ENCODE measurements at regions not wholly inside any gene's neighbourhood (a gene's known extent, or its start where the extent isn't known, plus 50 kb on each side); places are given as distances from the start of the nearest gene placed in this dataset.

- intact Hi-C loops (cut with DNase I, micrococcal nuclease) = loop anchor here in 1 of 2 experiments (5.0 kb wide), 1 partner anchor 100 kb away; no protein-coding TSS in a partner anchor
- Mint-ChIP-seq H3K4me3 (no peak overlapping the region), H3K27ac (no peak overlapping the region), H3K4me1 (no peaks in the 10 kb centered on the region), H3K36me3 (ENCODE audit: low read depth) (no peaks in the 10 kb centered on the region), H3K27me3 (peaks cover 23% of the 10 kb centered on the region), H3K9me3 (ENCODE audit: low read depth) (no peaks in the 10 kb centered on the region)
- ATAC-seq (no peak), DNase-seq (peak; percentile 60)
- CTCF ChIA-PET = interaction anchor here (0.7 kb wide), 2 partner anchors 99 to 164 kb away, joined by 3 to 4 read pairs; no protein-coding TSS in a partner anchor
- POLR2A ChIA-PET = no interaction called here
These were observed 118.1 kb downstream of the ENGASE start for GRCh38 chr17:79192503-79193351.

- no peak for DNase-seq
- Mint-ChIP-seq H3K4me3 (no peak overlapping the region), H3K27me3 (peaks cover 24% of the 10 kb centered on the region), H3K27ac (no peak overlapping the region), H3K4me1 (no peaks in the 10 kb centered on the region), H3K9me3 (ENCODE audit: low read depth) (no peaks in the 10 kb centered on the region), H3K36me3 (ENCODE audit: low read depth) (no peaks in the 10 kb centered on the region)
- no peak for ATAC-seq
- intact Hi-C loops (cut with DNase I, micrococcal nuclease) = loop anchor here in 1 of 2 experiments (5.0 kb wide), 1 partner anchor 101 kb away; no protein-coding TSS in a partner anchor
- ChIA-PET CTCF (no interaction called here), POLR2A (no interaction called here)
These were observed 116.8 kb downstream of the ENGASE start for GRCh38 chr17:79191270-79191934.

GRCh38 chr17:79189305-79189704 is 114.7 kb downstream of the ENGASE start:
- Mint-ChIP-seq H3K9me3 (ENCODE audit: low read depth) (no peaks in the 10 kb centered on the region), H3K27me3 (peaks cover 34% of the 10 kb centered on the region), H3K36me3 (ENCODE audit: low read depth) (no peaks in the 10 kb centered on the region), H3K4me1 (no peaks in the 10 kb centered on the region), H3K4me3 (no peak overlapping the region), H3K27ac (no peak overlapping the region)
- ChIA-PET POLR2A (no interaction called here), CTCF (interaction anchor here (0.6 to 1.3 kb wide), 2 partner anchors 106 to 203 kb away, joined by 3 to 4 read pairs; no protein-coding TSS in a partner anchor)
- no peak for ATAC-seq
- DNase-seq = no peak
- intact Hi-C loops (cut with DNase I, micrococcal nuclease) = loop anchor here in 1 of 2 experiments (2.0 kb wide), 1 partner anchor 203 kb away; no protein-coding TSS in a partner anchor

GRCh38 chr17:79188685-79189084 is 114.1 kb downstream of the ENGASE start:
- CTCF ChIA-PET = interaction anchor here (0.6 to 1.3 kb wide), 4 partner anchors 47 to 204 kb away, joined by 3 to 4 read pairs (median 3); no protein-coding TSS in a partner anchor
- Mint-ChIP-seq H3K27ac (no peak overlapping the region), H3K4me3 (no peak overlapping the region), H3K27me3 (peaks cover 37% of the 10 kb centered on the region), H3K9me3 (ENCODE audit: low read depth) (no peaks in the 10 kb centered on the region), H3K4me1 (no peaks in the 10 kb centered on the region), H3K36me3 (ENCODE audit: low read depth) (no peaks in the 10 kb centered on the region)
- ATAC-seq (no peak), DNase-seq (no peak)
- intact Hi-C loops (cut with DNase I, micrococcal nuclease) = loop anchor here (1.0 to 2.0 kb wide), 2 partner anchors 203 to 204 kb away; no protein-coding TSS in a partner anchor
- POLR2A ChIA-PET = no interaction called here

- ChIA-PET POLR2A (no interaction called here), CTCF (interaction anchor here (0.9 to 1.3 kb wide), 2 partner anchors 158 to 204 kb away, joined by 3 to 7 read pairs; no protein-coding TSS in a partner anchor)
- Mint-ChIP-seq H3K4me3 (no peak overlapping the region), H3K27me3 (peaks cover 39% of the 10 kb centered on the region), H3K36me3 (ENCODE audit: low read depth) (no peaks in the 10 kb centered on the region), H3K4me1 (peaks cover 3% of the 10 kb centered on the region), H3K9me3 (ENCODE audit: low read depth) (no peaks in the 10 kb centered on the region), H3K27ac (no peak overlapping the region)
- intact Hi-C loops (cut with DNase I, micrococcal nuclease) = loop anchor here (1.0 to 2.0 kb wide), 2 partner anchors 203 to 205 kb away; no protein-coding TSS in a partner anchor
- DNase-seq (peak; percentile 51), ATAC-seq (peak; percentile 63)
These were observed 113.4 kb downstream of the ENGASE start for GRCh38 chr17:79188048-79188447.

GRCh38 chr17:79187186-79187585 is 112.6 kb downstream of the ENGASE start:
- Mint-ChIP-seq H3K27ac (no peak overlapping the region), H3K4me1 (peaks cover 3% of the 10 kb centered on the region), H3K4me3 (no peak overlapping the region), H3K9me3 (ENCODE audit: low read depth) (no peaks in the 10 kb centered on the region), H3K36me3 (ENCODE audit: low read depth) (no peaks in the 10 kb centered on the region), H3K27me3 (peaks cover 35% of the 10 kb centered on the region)
- ATAC-seq (no peak), DNase-seq (no peak)
- intact Hi-C loops (cut with DNase I, micrococcal nuclease) = no loop called here
- ChIA-PET CTCF (interaction anchor here (0.6 to 1.3 kb wide), 2 partner anchors 164 to 205 kb away, joined by 3 to 7 read pairs; no protein-coding TSS in a partner anchor), POLR2A (interaction anchor here (0.6 kb wide), 1 partner anchor 148 kb away, joined by 5 read pairs; no protein-coding TSS in a partner anchor)

GRCh38 chr17:79186406-79186805 is 111.8 kb downstream of the ENGASE start:
- intact Hi-C loops (cut with DNase I, micrococcal nuclease) = no loop called here
- DNase-seq = no peak

GRCh38 chr17:79185671-79186070 is 111.0 kb downstream of the ENGASE start:
- ChIA-PET CTCF (no interaction called here), POLR2A (no interaction called here)
- ATAC-seq (no peak), DNase-seq (no peak)
- H3K4me3 Mint-ChIP-seq = no peak overlapping the region
- no peaks in the 10 kb centered on the region for H3K9me3 Mint-ChIP-seq (ENCODE audit: low read depth)
- H3K36me3 Mint-ChIP-seq (ENCODE audit: low read depth) = no peaks in the 10 kb centered on the region
- H3K27ac Mint-ChIP-seq = no peak overlapping the region
- peaks cover 3% of the 10 kb centered on the region for H3K4me1 Mint-ChIP-seq
- H3K27me3 Mint-ChIP-seq = peaks cover 35% of the 10 kb centered on the region
- intact Hi-C loops (cut with DNase I, micrococcal nuclease) = no loop called here

More at GRCh38 chr17:79186406-79186805, 111.8 kb downstream of the ENGASE start:
- Mint-ChIP-seq H3K9me3 (ENCODE audit: low read depth) (no peaks in the 10 kb centered on the region), H3K36me3 (ENCODE audit: low read depth) (no peaks in the 10 kb centered on the region), H3K27me3 (peaks cover 35% of the 10 kb centered on the region), H3K27ac (no peak overlapping the region), H3K4me3 (no peak overlapping the region), H3K4me1 (peaks cover 3% of the 10 kb centered on the region)
- ChIA-PET CTCF (no interaction called here), POLR2A (interaction anchor here (0.6 kb wide), 1 partner anchor 148 kb away, joined by 5 read pairs; no protein-coding TSS in a partner anchor)
- ATAC-seq = no peak

- Mint-ChIP-seq H3K4me3 (no peak overlapping the region), H3K4me1 (peaks cover 3% of the 10 kb centered on the region), H3K27ac (no peak overlapping the region), H3K27me3 (peaks cover 31% of the 10 kb centered on the region), H3K9me3 (ENCODE audit: low read depth) (no peaks in the 10 kb centered on the region), H3K36me3 (ENCODE audit: low read depth) (no peaks in the 10 kb centered on the region)
- ChIA-PET POLR2A (no interaction called here), CTCF (no interaction called here)
- ATAC-seq = no peak
- DNase-seq = no peak
- intact Hi-C loops (cut with DNase I, micrococcal nuclease) = no loop called here
These were observed 109.6 kb downstream of the ENGASE start for GRCh38 chr17:79184219-79184618.

- ChIA-PET CTCF (no interaction called here), POLR2A (no interaction called here)
- Mint-ChIP-seq H3K27me3 (peaks cover 31% of the 10 kb centered on the region), H3K9me3 (ENCODE audit: low read depth) (no peaks in the 10 kb centered on the region), H3K36me3 (ENCODE audit: low read depth) (no peaks in the 10 kb centered on the region), H3K27ac (no peak overlapping the region), H3K4me1 (peaks cover 3% of the 10 kb centered on the region), H3K4me3 (no peak overlapping the region)
- DNase-seq (peak; percentile 37), ATAC-seq (no peak)
- intact Hi-C loops (cut with DNase I, micrococcal nuclease) = no loop called here
These were observed 108.9 kb downstream of the ENGASE start for GRCh38 chr17:79183293-79184158.

- no peaks in the 10 kb centered on the region for H3K9me3 Mint-ChIP-seq (ENCODE audit: low read depth)
- H3K27me3 Mint-ChIP-seq = peaks cover 31% of the 10 kb centered on the region
- H3K4me1 Mint-ChIP-seq = peaks cover 3% of the 10 kb centered on the region
- POLR2A ChIA-PET = no interaction called here
- ATAC-seq (no peak), DNase-seq (no peak)
- no peaks in the 10 kb centered on the region for H3K36me3 Mint-ChIP-seq (ENCODE audit: low read depth)
- no peak overlapping the region for H3K27ac Mint-ChIP-seq
- intact Hi-C loops (cut with DNase I, micrococcal nuclease) = no loop called here
- CTCF ChIA-PET = no interaction called here
- H3K4me3 Mint-ChIP-seq = no peak overlapping the region
These were observed 108.3 kb downstream of the ENGASE start for GRCh38 chr17:79183043-79183292.
